GM18507 (cell line): ENCODE measurements at regions not wholly inside any gene's neighbourhood (a gene's known extent, or its start where the extent isn't known, plus 50 kb on each side); places are given as distances from the start of the nearest gene placed in this dataset.

Experiments used
- DNase-seq: peaks from one replicate; pipeline ENCODE4 v3.0.0; 2011; ENCODE audit warnings: low read depth; ENCODE audit not compliant: insufficient read length; ENCODE audit errors: extremely low spot score
- FAIRE-seq: peaks from 2 replicates; lab custom pipeline; 2011; peaks lifted over from hg19 to GRCh38; lab: Jason Lieb, UNC

GRCh38 chrX:68913249-68913547 is 84.4 kb downstream of the EFNB1 start:
- FAIRE-seq (no peak), DNase-seq (no peak)

GRCh38 chrX:68912113-68912512 is 83.3 kb downstream of the EFNB1 start:
- DNase-seq (no peak), FAIRE-seq (no peak)

GRCh38 chrX:68910731-68911428 is 82.1 kb downstream of the EFNB1 start:
- DNase-seq (no peak), FAIRE-seq (no peak)

- no peak for DNase-seq
- no peak for FAIRE-seq
These were observed 81.1 kb downstream of the EFNB1 start for GRCh38 chrX:68909945-68910344.

- FAIRE-seq, result no peak
- no peak for DNase-seq
These were observed 79.2 kb downstream of the EFNB1 start for GRCh38 chrX:68908071-68908470.

- FAIRE-seq, result no peak
These were observed 74.1 kb downstream of the EFNB1 start for GRCh38 chrX:68902706-68903504.

GRCh38 chrX:68901519-68901918 is 72.7 kb downstream of the EFNB1 start:
- FAIRE-seq, result no peak
- DNase-seq, result no peak

More at GRCh38 chrX:68902706-68903504, 74.1 kb downstream of the EFNB1 start:
- DNase-seq, result no peak

GRCh38 chrX:68898598-68898997 is 69.8 kb downstream of the EFNB1 start:
- FAIRE-seq, result no peak
- no peak for DNase-seq

GRCh38 chrX:68897118-68897945 is 68.5 kb downstream of the EFNB1 start:
- FAIRE-seq (no peak), DNase-seq (no peak)

- FAIRE-seq, result no peak
These were observed 67.8 kb downstream of the EFNB1 start for GRCh38 chrX:68896581-68896980.

GRCh38 chrX:68895778-68896177 is 67.0 kb downstream of the EFNB1 start:
- no peak for FAIRE-seq
- DNase-seq, result no peak

More at GRCh38 chrX:68896581-68896980, 67.8 kb downstream of the EFNB1 start:
- DNase-seq, result no peak

GRCh38 chrX:68895341-68895755 is 66.5 kb downstream of the EFNB1 start:
- FAIRE-seq, result no peak
- DNase-seq, result no peak

- DNase-seq (no peak), FAIRE-seq (peak; percentile 56)
These were observed 65.9 kb downstream of the EFNB1 start for GRCh38 chrX:68894513-68895340.

GRCh38 chrX:68894142-68894512 is 65.3 kb downstream of the EFNB1 start:
- DNase-seq, result no peak
- no peak for FAIRE-seq

GRCh38 chrX:68892651-68893050 is 63.8 kb downstream of the EFNB1 start:
- FAIRE-seq (no peak), DNase-seq (no peak)

- no peak for FAIRE-seq
- DNase-seq, result no peak
These were observed 63.3 kb downstream of the EFNB1 start for GRCh38 chrX:68892134-68892533.
